IMR-90 (cell line): ENCODE measurements at regions not wholly inside any gene's neighbourhood (a gene's known extent, or its start where the extent isn't known, plus 50 kb on each side); places are given as distances from the start of the nearest gene placed in this dataset.

Experiments
- ATAC-seq: fragments of 200-7000 bp; cut with Tn5 transposase; 2 replicates; pipeline ENCODE4 v1.9.1; 2020; ENCODE audit warnings: low read depth, mild to moderate bottlenecking, moderate library complexity
- BruUV-seq: library from RNA; stranded (reverse); fragments of 400-500 nt; replicated peaks from 2 replicates; lab custom pipeline; 2021; lab: Mats Ljungman, UMichigan
- CTCF ChIA-PET: fragments of 300-600 bp; formaldehyde crosslinking; extraction: SDS; loops from one replicate; lab custom pipeline; 2021; ENCODE audit warnings: antibody characterized with exemption; lab: Yijun Ruan, JAX
- POLR2A ChIA-PET: fragments of 300-600 bp; sonication (Branson Sonifier 250); formaldehyde crosslinking; loops from one replicate; lab custom pipeline; 2022; ENCODE audit warnings: antibody characterized with exemption; ENCODE audit not compliant: unreplicated experiment; lab: Charles Lee
- DNase-seq: peaks from one replicate; pipeline ENCODE4 v3.0.0; 2013
- H2AFZ ChIP-seq: replicated peaks from 2 replicates; pipeline ENCODE3; 2013; ENCODE audit warnings: low read length, mild to moderate bottlenecking; ENCODE audit not compliant: poor library complexity
- H2AK5ac ChIP-seq: 2 replicates; pipeline ENCODE4 v1.6.1; 2013; ENCODE audit warnings: low read depth, low read length, inconsistent platforms
- H2AK9ac ChIP-seq: replicated peaks from 2 replicates; pipeline ENCODE3; 2013; ENCODE audit warnings: mild to moderate bottlenecking, low read depth, low read length, moderate library complexity; ENCODE audit not compliant: poor library complexity
- H2BK120ac ChIP-seq: 2 replicates; pipeline ENCODE4 v1.6.1; 2013; ENCODE audit warnings: low read depth, low read length, inconsistent platforms
- H2BK15ac ChIP-seq: 3 replicates; pipeline ENCODE4 v1.6.1; 2013; ENCODE audit warnings: low read depth, low read length, inconsistent platforms
- H2BK20ac ChIP-seq: 2 replicates; pipeline ENCODE4 v1.6.1; 2013; ENCODE audit warnings: low read depth, mild to moderate bottlenecking, inconsistent platforms, low read length, moderate library complexity
- H2BK5ac ChIP-seq: 2 replicates; pipeline ENCODE4 v1.6.1; 2013; ENCODE audit warnings: mild to moderate bottlenecking, low read depth, low read length, inconsistent platforms; ENCODE audit not compliant: poor library complexity, severe bottlenecking
- H3K14ac ChIP-seq: replicated peaks from 2 replicates; pipeline ENCODE4 v1.6.1; 2013; ENCODE audit warnings: low read depth, low read length, inconsistent platforms
- H3K18ac ChIP-seq: 2 replicates; pipeline ENCODE4 v1.6.1; 2013; ENCODE audit warnings: low read depth, low read length, control low read depth
- H3K23ac ChIP-seq: 2 replicates; pipeline ENCODE4 v1.6.1; 2013; ENCODE audit warnings: low read depth, low read length, inconsistent platforms
- H3K27ac ChIP-seq: 2 replicates; pipeline ENCODE4 v1.5.1; 2013; ENCODE audit warnings: mild to moderate bottlenecking, control low read depth, low read length; ENCODE audit not compliant: insufficient read depth
- H3K27me3 ChIP-seq: 2 replicates; pipeline ENCODE4 v1.6.1; 2013; ENCODE audit warnings: low read length; ENCODE audit not compliant: control insufficient read depth, insufficient read depth
- H3K36me3 ChIP-seq: 2 replicates; pipeline ENCODE4 v1.6.1; 2013; ENCODE audit warnings: low read length, mixed read lengths; ENCODE audit not compliant: control insufficient read depth, insufficient read depth
- H3K4ac ChIP-seq: 2 replicates; pipeline ENCODE4 v1.6.1; 2013; ENCODE audit warnings: low read depth, low read length, inconsistent platforms
- H3K4me1 ChIP-seq: 2 replicates; pipeline ENCODE4 v1.6.1; 2013; ENCODE audit warnings: low read length, mixed read lengths; ENCODE audit not compliant: control insufficient read depth, insufficient read depth
- H3K4me2 ChIP-seq: 2 replicates; pipeline ENCODE4 v1.6.1; 2013; ENCODE audit warnings: low read depth, mild to moderate bottlenecking, control low read depth, low read length, moderate library complexity
- H3K4me3 ChIP-seq: 2 replicates; pipeline ENCODE4 v1.5.1; 2013; ENCODE audit warnings: low read depth, mild to moderate bottlenecking, control low read depth, low read length, moderate library complexity; ENCODE audit not compliant: insufficient read depth
- H3K56ac ChIP-seq: 2 replicates; pipeline ENCODE4 v1.6.1; 2013; ENCODE audit warnings: low read length, inconsistent platforms; ENCODE audit not compliant: insufficient read depth; ENCODE audit errors: extremely low read depth
- H3K79me1 ChIP-seq, 2 experiments: 2 replicates each; pipeline ENCODE4 v1.6.1; 2013; ENCODE audit warnings: low read length in 2 of 2, inconsistent platforms in 1 of 2, low read depth in 1 of 2
- H3K9ac ChIP-seq: 2 replicates; pipeline ENCODE4 v1.6.1; 2013; ENCODE audit warnings: low read depth, low read length, control low read depth
- H3K9me1 ChIP-seq: 2 replicates; pipeline ENCODE4 v1.6.1; 2013; ENCODE audit warnings: low read length, inconsistent platforms; ENCODE audit not compliant: insufficient read depth
- H3K9me3 ChIP-seq: 2 replicates; pipeline ENCODE4 v1.6.1; 2013; ENCODE audit warnings: low read length; ENCODE audit not compliant: control insufficient read depth, insufficient read depth
- H4K20me1 ChIP-seq: 2 replicates; pipeline ENCODE4 v1.6.1; 2013; ENCODE audit warnings: low read length, inconsistent platforms; ENCODE audit not compliant: insufficient read depth
- H4K5ac ChIP-seq: 2 replicates; pipeline ENCODE4 v1.6.1; 2013; ENCODE audit warnings: mild to moderate bottlenecking, low read depth, low read length, control low read depth
- H4K8ac ChIP-seq, 2 experiments: 2 replicates each; pipeline ENCODE4 v1.6.1; 2013; ENCODE audit warnings: low read depth in 2 of 2, low read length in 2 of 2, control low read depth in 1 of 2, inconsistent platforms in 1 of 2
- H4K91ac ChIP-seq: 2 replicates; pipeline ENCODE4 v1.6.1; 2013; ENCODE audit warnings: low read depth, low read length, inconsistent platforms; ENCODE audit not compliant: insufficient read depth
- BHLHE40 ChIP-seq: fragments of 150-350 bp; IDR thresholded peaks from 2 replicates; pipeline ENCODE4 v1.6.1; 2016; ENCODE audit warnings: mild to moderate bottlenecking, low read depth, low read length
- MAZ ChIP-seq: IDR thresholded peaks from 2 replicates; pipeline ENCODE4 v1.6.1; 2012; ENCODE audit warnings: low read depth, mild to moderate bottlenecking, low read length, improper control_type of control experiment, moderate library complexity, borderline replicate concordance
- MXI1 ChIP-seq: IDR thresholded peaks from 2 replicates; pipeline ENCODE4 v1.6.1; 2012; ENCODE audit warnings: low read depth, mild to moderate bottlenecking, low read length, moderate library complexity, borderline replicate concordance
- SMC3 ChIP-seq: fragments of 150-350 bp; IDR thresholded peaks from 2 replicates; pipeline ENCODE4 v1.6.1; 2016; ENCODE audit warnings: low read depth, mild to moderate bottlenecking, antibody characterized with exemption, low read length, moderate library complexity
- WGBS, 2 experiments: methylation state at CpG; one replicate each; pipeline versions ENCODE4 v1.1.5 to v1.1.7; 2013; ENCODE audit warnings: missing lambda C conversion rate in 2 of 2; ENCODE audit not compliant: insufficient read length in 1 of 2; ENCODE audit errors: extremely low coverage in 2 of 2; 5-methylcytosine and 5-hydroxymethylcytosine counted together
- dilution Hi-C: fragments of 300-500 bp; cut with HindIII; formaldehyde crosslinking; loops from one replicate; pipeline ENCODE4 v1.14.3; 2018; ENCODE audit warnings: low sequenced_read_pairs; ENCODE audit not compliant: unreplicated experiment
- in situ Hi-C: fragments of 300-500 bp; cut with MboI; formaldehyde crosslinking; loops from 3 replicates; pipeline ENCODE4 v1.14.3; 2019; ENCODE audit warnings: low sequenced_read_pairs, inconsistent platforms, mixed read lengths
- intact Hi-C: fragments of 100-400 bp; cut with micrococcal nuclease; formaldehyde crosslinking; loops from 2 replicates; pipeline ENCODE4 v1.10.0; 2022
- TF ChIP-seq, protein P1 (sequence below): fragments of 150-350 bp; IDR thresholded peaks from 2 replicates; pipeline ENCODE4 v1.6.1; 2017; ENCODE audit warnings: mild to moderate bottlenecking, antibody characterized with exemption, low read length, low read depth
- TF ChIP-seq, protein P2 (sequence below): fragments of 150-350 bp; IDR thresholded peaks from 2 replicates; pipeline ENCODE4 v1.6.1; 2016; ENCODE audit warnings: low read depth, mild to moderate bottlenecking, low read length, moderate library complexity, borderline replicate concordance

DNA sequence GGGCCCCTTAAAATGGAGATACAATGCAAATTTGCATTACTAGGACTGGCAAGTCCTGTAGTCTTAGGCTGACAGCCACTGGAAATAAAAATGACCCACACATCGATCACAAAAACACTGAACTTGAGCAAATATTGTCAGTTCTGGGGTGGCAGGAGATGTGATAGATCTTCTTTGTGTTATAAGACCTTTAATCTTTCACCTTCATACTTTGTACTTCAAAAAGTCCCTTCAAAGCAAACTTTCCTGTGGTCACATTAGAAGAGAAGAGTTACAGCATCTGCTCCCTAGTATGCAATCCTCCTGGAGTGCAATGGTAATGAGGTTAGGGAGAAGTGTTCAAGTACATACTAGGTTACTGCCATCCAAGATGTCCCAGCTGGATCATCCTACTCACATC is 149.4 kb upstream of the KCNMB2 start:
- no peak overlapping the region for H3K9ac ChIP-seq
- H3K9me3 ChIP-seq, result no peaks in the 10 kb centered on the region
- no peaks in the 10 kb centered on the region for H3K27me3 ChIP-seq
- DNase-seq, result no peak
- H3K9me1 ChIP-seq, result no peaks in the 10 kb centered on the region
- H4K91ac ChIP-seq, result no peak overlapping the region
- in situ Hi-C loops (loop anchor here (10.0 kb wide), 1 partner anchor 1332 kb away; no protein-coding TSS in a partner anchor), dilution Hi-C loops (no loop called here), intact Hi-C loops (loop anchor here (10.0 kb wide), 1 partner anchor 772 kb away; no protein-coding TSS in a partner anchor)
- no CpG with 5 or more reads among the region's 1 CpG for WGBS, 2 experiments
- H2AFZ ChIP-seq, result no peak overlapping the region
- TF ChIP-seq, protein P1, sequence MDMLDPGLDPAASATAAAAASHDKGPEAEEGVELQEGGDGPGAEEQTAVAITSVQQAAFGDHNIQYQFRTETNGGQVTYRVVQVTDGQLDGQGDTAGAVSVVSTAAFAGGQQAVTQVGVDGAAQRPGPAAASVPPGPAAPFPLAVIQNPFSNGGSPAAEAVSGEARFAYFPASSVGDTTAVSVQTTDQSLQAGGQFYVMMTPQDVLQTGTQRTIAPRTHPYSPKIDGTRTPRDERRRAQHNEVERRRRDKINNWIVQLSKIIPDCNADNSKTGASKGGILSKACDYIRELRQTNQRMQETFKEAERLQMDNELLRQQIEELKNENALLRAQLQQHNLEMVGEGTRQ, result no peak
- TF ChIP-seq MAZ (no peak), MXI1 (no peak), SMC3 (no peak), BHLHE40 (no peak)
- TF ChIP-seq, protein P2, sequence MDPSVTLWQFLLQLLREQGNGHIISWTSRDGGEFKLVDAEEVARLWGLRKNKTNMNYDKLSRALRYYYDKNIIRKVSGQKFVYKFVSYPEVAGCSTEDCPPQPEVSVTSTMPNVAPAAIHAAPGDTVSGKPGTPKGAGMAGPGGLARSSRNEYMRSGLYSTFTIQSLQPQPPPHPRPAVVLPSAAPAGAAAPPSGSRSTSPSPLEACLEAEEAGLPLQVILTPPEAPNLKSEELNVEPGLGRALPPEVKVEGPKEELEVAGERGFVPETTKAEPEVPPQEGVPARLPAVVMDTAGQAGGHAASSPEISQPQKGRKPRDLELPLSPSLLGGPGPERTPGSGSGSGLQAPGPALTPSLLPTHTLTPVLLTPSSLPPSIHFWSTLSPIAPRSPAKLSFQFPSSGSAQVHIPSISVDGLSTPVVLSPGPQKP, result no peak
- peak overlapping the region in 1 of 2 experiments; percentile 46; a peak in 2 of 4 replicates for H4K8ac ChIP-seq
- H2BK20ac ChIP-seq, result peak overlapping the region; percentile 14; the same call in 1 of the 2 replicates
- no peaks in the 10 kb centered on the region for H3K79me1 ChIP-seq
- H3K4me3 ChIP-seq, result no peak overlapping the region
- H2BK120ac ChIP-seq, result 0 out of 2 replicates have a peak overlapping the region, but pooled peaks have one; percentile 32
- peak overlapping the region; percentile 35; the same call in 1 of the 2 replicates for H2AK5ac ChIP-seq
- H3K56ac ChIP-seq, result no peak overlapping the region
- H4K5ac ChIP-seq, result no peak overlapping the region
- no peak overlapping the region for H3K14ac ChIP-seq
- no peaks in the 10 kb centered on the region for H4K20me1 ChIP-seq
- H3K27ac ChIP-seq, result no peak overlapping the region
- no peak overlapping the region for H2BK5ac ChIP-seq
- no peak overlapping the region for H2AK9ac ChIP-seq
- no peak overlapping the region for H2BK15ac ChIP-seq
- BruUV-seq, result no TSS peak
- CTCF ChIA-PET, result no interaction called here
- H3K23ac ChIP-seq, result no peak overlapping the region
- no peak for ATAC-seq
- POLR2A ChIA-PET, result no interaction called here
- peaks cover 4% of the 10 kb centered on the region for H3K4me1 ChIP-seq
- no peak overlapping the region for H3K4me2 ChIP-seq
- no peak overlapping the region; the same call in 1 of the 2 replicates for H3K18ac ChIP-seq
- H3K4ac ChIP-seq, result 0 out of 2 replicates have a peak overlapping the region, but pooled peaks have one; percentile 15
- no peaks in the 10 kb centered on the region for H3K36me3 ChIP-seq
